ENCODE measurements at regions not wholly inside any gene's neighbourhood (a gene's known extent, or its start where the extent isn't known, plus 50 kb on each side); places are given as distances from the start of the nearest gene placed in this dataset.

- DNase-seq (no peak), ATAC-seq (no peak)
- WGBS, 2 donors: 88 to 90% methylated on average over 8 to 11 of the region's 12 CpGs
- H3K4me1 ChIP-seq: no peaks in the 10 kb centered on the region
- no peak for TF ChIP-seq POLR2A (IDR thresholded peaks at IDR 0.05)
- TF ChIP-seq, protein P1, sequence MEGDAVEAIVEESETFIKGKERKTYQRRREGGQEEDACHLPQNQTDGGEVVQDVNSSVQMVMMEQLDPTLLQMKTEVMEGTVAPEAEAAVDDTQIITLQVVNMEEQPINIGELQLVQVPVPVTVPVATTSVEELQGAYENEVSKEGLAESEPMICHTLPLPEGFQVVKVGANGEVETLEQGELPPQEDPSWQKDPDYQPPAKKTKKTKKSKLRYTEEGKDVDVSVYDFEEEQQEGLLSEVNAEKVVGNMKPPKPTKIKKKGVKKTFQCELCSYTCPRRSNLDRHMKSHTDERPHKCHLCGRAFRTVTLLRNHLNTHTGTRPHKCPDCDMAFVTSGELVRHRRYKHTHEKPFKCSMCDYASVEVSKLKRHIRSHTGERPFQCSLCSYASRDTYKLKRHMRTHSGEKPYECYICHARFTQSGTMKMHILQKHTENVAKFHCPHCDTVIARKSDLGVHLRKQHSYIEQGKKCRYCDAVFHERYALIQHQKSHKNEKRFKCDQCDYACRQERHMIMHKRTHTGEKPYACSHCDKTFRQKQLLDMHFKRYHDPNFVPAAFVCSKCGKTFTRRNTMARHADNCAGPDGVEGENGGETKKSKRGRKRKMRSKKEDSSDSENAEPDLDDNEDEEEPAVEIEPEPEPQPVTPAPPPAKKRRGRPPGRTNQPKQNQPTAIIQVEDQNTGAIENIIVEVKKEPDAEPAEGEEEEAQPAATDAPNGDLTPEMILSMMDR (IDR thresholded peaks at IDR 0.05): no peak
- no peaks in the 10 kb centered on the region for H3K9me3 ChIP-seq
- intact Hi-C loops (cut with DNase I): no loop called here
- no peaks in the 10 kb centered on the region for H3K27me3 ChIP-seq
- H3K36me3 ChIP-seq (replicated peaks in 1 of 2; ENCODE audit: insufficient read depth in 1 of 2, low read depth in 2 of 2): no peaks in the 10 kb centered on the region
- H3K27ac ChIP-seq: no peak overlapping the region
- H3K4me3 ChIP-seq: no peak overlapping the region
Observed at GRCh38 chr2:120966510-120967254, 231.0 kb downstream of the GLI2 start.

DNA sequence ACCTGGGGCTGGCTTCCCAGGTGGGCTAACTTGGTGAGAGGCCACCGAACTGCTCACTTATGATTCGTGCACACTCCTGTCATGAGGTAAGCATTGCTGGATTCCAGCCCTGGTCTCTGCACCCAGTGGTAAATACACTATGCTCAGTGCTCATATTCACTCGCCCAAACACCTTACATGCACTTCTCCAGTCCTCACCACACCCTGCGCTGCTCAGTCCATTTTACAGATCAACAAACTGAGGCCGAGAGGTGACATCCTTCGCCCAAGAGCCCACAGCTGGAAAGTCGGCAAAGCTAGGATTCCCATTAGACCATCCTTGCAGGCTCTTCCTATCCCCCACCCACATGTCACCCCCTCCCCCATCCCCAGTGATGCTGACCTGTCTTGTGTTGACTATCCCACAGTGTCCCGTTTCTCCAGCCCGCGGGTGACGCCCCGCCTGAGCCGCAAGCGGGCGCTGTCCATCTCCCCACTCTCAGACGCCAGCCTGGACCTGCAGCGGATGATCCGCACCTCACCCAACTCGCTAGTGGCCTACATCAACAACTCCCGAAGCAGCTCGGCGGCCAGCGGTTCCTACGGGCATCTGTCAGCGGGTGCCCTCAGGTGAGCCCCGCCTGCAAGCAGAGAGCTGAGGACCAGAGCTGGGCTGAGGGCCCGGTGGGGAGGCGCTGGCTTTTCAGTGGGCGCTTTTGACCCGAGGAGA lies 232.8 kb downstream of the GLI2 start:
- Histone ChIP-seq H3K4me1 (no peaks in the 10 kb centered on the region), H3K4me3 (no peak overlapping the region), H3K27me3 (no peaks in the 10 kb centered on the region), H3K36me3 (replicated peaks in 1 of 2; ENCODE audit: insufficient read depth in 1 of 2, low read depth in 2 of 2) (no peaks in the 10 kb centered on the region), H3K9me3 (no peaks in the 10 kb centered on the region), H3K27ac (no peak overlapping the region)
- 88 to 90% methylated on average over 29 of the region's 30 CpGs for WGBS, 2 donors
- intact Hi-C loops (cut with DNase I): no loop called here
- no peak for TF ChIP-seq POLR2A (IDR thresholded peaks at IDR 0.05)
- TF ChIP-seq, protein P1 (IDR thresholded peaks at IDR 0.05): no peak
- DNase-seq (no peak), ATAC-seq (no peak)

DNA sequence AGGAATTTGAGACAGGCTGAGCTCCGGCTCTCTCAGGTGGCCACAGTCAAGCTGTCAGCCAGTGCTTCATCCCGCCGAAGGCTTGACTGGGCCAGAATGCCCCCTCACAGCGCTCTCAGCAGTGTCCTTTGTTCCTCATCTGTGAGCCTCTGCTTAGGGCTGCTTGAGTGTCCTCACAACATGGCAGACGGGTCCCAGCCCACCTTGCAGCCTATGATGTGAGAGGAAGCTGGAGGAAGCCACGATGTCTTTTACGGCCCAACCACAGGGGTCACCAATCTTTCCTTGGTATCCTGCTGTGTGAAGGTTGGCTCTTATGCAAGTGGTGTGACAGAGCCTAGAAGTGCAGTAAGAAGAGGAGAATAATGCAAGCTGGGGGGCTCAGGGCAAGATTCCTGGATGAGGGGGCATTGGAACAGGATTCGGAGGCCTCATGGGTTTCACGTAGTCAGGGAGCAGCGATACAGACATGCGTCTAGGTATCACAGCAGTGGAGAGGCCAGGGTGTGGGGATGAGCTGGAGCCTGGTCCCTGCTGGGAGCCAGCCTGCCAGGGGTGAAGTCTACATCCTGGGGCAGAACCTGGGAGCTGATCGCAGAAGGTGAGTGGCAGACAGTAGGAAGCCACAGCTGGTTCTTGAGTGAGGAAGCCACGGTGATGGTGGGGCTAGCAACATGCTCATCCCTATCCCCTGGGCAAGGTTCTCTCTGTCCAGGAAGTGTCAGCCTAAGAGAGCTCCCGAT lies 234.1 kb downstream of the GLI2 start:
- no peaks in the 10 kb centered on the region for H3K36me3 ChIP-seq (replicated peaks in 1 of 2; ENCODE audit: insufficient read depth in 1 of 2, low read depth in 2 of 2)
- no peak for ATAC-seq
- intact Hi-C loops (cut with DNase I): no loop called here
- no peaks in the 10 kb centered on the region for H3K27me3 ChIP-seq
- H3K4me1 ChIP-seq: no peaks in the 10 kb centered on the region
- WGBS, 2 donors: 81 to 88% methylated on average over 9 to 14 of the region's 14 CpGs
- H3K9me3 ChIP-seq: no peaks in the 10 kb centered on the region
- no peak for DNase-seq
- H3K27ac ChIP-seq: no peak overlapping the region
- no peak overlapping the region for H3K4me3 ChIP-seq
- no peak for TF ChIP-seq POLR2A (IDR thresholded peaks at IDR 0.05)
- TF ChIP-seq, protein P1 (IDR thresholded peaks at IDR 0.05): no peak

GRCh38 chr2:120971866-120972265 lies 236.2 kb downstream of the GLI2 start:
- DNase-seq (no peak), ATAC-seq (no peak)
- TF ChIP-seq, protein P1 (IDR thresholded peaks at IDR 0.05): no peak
- no peak for TF ChIP-seq POLR2A (IDR thresholded peaks at IDR 0.05)
- no peaks in the 10 kb centered on the region for H3K9me3 ChIP-seq
- no peaks in the 10 kb centered on the region for H3K27me3 ChIP-seq
- 89% methylated on average over 12 of the region's 12 CpGs for WGBS, 2 donors
- intact Hi-C loops (cut with DNase I): no loop called here
- no peaks in the 10 kb centered on the region for H3K4me1 ChIP-seq
- no peak overlapping the region for H3K27ac ChIP-seq
- H3K4me3 ChIP-seq: no peak overlapping the region
- H3K36me3 ChIP-seq (replicated peaks in 1 of 2; ENCODE audit: insufficient read depth in 1 of 2, low read depth in 2 of 2): no peaks in the 10 kb centered on the region
